B cell (primary cell): ENCODE measurements at regions not wholly inside any gene's neighbourhood (a gene's known extent, or its start where the extent isn't known, plus 50 kb on each side); places are given as distances from the start of the nearest gene placed in this dataset.

Source experiments
- CTCF ChIP-seq: fragments of 200-600 bp; IDR thresholded peaks from one replicate; pipeline ENCODE4 v1.8.0; 2022; ENCODE audit warnings: antibody characterized with exemption, mild to moderate bottlenecking
- EZH2 ChIP-seq: IDR thresholded peaks from 2 replicates; pipeline ENCODE4 v1.6.1; 2012; ENCODE audit warnings: borderline replicate concordance, low read depth, mild to moderate bottlenecking, moderate library complexity, low read length; ENCODE audit not compliant: insufficient read depth, poor library complexity, severe bottlenecking

GRCh38 chr6:54716010-54716409 lies 130.6 kb upstream of the FAM83B start:
- no peak for TF ChIP-seq CTCF
- no peak for TF ChIP-seq EZH2
